Neural cell (in vitro differentiated cells): ENCODE measurements at regions not wholly inside any gene's neighbourhood (a gene's known extent, or its start where the extent isn't known, plus 50 kb on each side); places are given as distances from the start of the nearest gene placed in this dataset.

ENCODE experiments used
- EZH2 ChIP-seq: fragments of 200-600, 300-800 bp; shearing (Covaris generic), sonication (generic); IDR thresholded peaks from 2 replicates; pipeline ENCODE4 v1.6.1; 2014; ENCODE audit warnings: antibody characterized with exemption, low read length, borderline replicate concordance, mild to moderate bottlenecking; ENCODE audit not compliant: insufficient read depth, poor library complexity, severe bottlenecking
- TF ChIP-seq, protein P1 (sequence below): fragments of 450-650 bp; IDR thresholded peaks from 2 replicates; pipeline ENCODE4 v1.5.1; 2014; ENCODE audit warnings: antibody characterized with exemption, mild to moderate bottlenecking, moderate library complexity; ENCODE audit not compliant: poor library complexity, severe bottlenecking

DNA sequence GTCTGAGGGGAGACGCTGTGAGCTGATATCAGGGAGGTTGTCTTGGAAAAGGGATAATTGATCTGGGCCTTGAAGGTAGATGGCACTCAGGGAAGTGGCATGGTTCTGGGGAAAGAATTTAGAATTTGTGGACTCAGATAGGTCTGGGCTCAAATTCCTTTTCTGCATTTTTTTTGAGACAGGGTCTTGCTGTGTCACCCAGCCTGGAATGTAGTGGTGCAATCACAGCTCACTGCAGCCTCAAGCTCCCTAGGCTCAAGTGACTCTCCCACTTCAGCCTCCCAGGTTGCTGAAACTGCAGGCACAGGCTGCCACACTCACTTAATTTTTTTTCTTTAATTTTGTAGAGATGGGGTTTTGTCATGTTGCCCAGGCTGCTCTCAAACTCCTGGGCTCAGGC, 98.1 kb upstream of the NCOR2 start:
- no peak for TF ChIP-seq EZH2
- TF ChIP-seq, protein P1, sequence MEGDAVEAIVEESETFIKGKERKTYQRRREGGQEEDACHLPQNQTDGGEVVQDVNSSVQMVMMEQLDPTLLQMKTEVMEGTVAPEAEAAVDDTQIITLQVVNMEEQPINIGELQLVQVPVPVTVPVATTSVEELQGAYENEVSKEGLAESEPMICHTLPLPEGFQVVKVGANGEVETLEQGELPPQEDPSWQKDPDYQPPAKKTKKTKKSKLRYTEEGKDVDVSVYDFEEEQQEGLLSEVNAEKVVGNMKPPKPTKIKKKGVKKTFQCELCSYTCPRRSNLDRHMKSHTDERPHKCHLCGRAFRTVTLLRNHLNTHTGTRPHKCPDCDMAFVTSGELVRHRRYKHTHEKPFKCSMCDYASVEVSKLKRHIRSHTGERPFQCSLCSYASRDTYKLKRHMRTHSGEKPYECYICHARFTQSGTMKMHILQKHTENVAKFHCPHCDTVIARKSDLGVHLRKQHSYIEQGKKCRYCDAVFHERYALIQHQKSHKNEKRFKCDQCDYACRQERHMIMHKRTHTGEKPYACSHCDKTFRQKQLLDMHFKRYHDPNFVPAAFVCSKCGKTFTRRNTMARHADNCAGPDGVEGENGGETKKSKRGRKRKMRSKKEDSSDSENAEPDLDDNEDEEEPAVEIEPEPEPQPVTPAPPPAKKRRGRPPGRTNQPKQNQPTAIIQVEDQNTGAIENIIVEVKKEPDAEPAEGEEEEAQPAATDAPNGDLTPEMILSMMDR, result no peak
